ENCODE measurements at regions not wholly inside any gene's neighbourhood (a gene's known extent, or its start where the extent isn't known, plus 50 kb on each side); places are given as distances from the start of the nearest gene placed in this dataset.

DNA sequence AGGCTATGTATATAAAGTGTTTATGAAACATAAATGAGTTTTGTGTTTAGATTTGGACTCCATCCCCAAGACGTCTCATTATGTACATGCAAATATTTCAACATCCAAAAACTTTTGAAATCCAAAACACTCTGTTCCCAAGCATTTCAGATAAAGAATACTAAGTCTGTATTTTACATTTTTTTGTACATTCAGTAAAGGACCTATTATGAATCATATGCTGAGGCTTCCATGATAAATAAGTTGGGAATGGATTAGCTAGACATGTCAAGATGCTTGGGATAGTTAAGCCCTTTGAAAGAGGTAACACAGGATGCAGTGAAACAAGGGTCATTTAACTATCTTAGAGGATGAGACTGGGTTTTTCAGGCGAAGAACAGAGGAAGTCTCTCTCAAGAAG, 262.9 kb downstream of the SNX13 start:
- TF ChIP-seq, protein P1, sequence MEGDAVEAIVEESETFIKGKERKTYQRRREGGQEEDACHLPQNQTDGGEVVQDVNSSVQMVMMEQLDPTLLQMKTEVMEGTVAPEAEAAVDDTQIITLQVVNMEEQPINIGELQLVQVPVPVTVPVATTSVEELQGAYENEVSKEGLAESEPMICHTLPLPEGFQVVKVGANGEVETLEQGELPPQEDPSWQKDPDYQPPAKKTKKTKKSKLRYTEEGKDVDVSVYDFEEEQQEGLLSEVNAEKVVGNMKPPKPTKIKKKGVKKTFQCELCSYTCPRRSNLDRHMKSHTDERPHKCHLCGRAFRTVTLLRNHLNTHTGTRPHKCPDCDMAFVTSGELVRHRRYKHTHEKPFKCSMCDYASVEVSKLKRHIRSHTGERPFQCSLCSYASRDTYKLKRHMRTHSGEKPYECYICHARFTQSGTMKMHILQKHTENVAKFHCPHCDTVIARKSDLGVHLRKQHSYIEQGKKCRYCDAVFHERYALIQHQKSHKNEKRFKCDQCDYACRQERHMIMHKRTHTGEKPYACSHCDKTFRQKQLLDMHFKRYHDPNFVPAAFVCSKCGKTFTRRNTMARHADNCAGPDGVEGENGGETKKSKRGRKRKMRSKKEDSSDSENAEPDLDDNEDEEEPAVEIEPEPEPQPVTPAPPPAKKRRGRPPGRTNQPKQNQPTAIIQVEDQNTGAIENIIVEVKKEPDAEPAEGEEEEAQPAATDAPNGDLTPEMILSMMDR (IDR thresholded peaks at IDR 0.05; ENCODE audit: insufficient read depth, low read depth, low read length): no peak
- no peak for TF ChIP-seq EZH2 (IDR thresholded peaks at IDR 0.05; ENCODE audit: insufficient read depth, low read length)

Data from astrocyte (in vitro differentiated cells and primary cell).